ENCODE measurements at regions not wholly inside any gene's neighbourhood (a gene's known extent, or its start where the extent isn't known, plus 50 kb on each side); places are given as distances from the start of the nearest gene placed in this dataset.

GRCh38 chr4:160795216-160795615 lies 1368.6 kb downstream of the FSTL5 start:
- no peak for TF ChIP-seq CTCF (IDR thresholded peaks at IDR 0.05; ENCODE audit: insufficient read depth, low read depth, low read length)
- TF ChIP-seq EZH2 (IDR thresholded peaks at IDR 0.05; ENCODE audit: insufficient read depth, low read length): no peak
- Mint-ChIP-seq H3K36me3 (ENCODE audit: low read depth, unreplicated experiment) (no peaks in the 10 kb centered on the region), H3K27me3 (ENCODE audit: low read depth, unreplicated experiment) (no peaks in the 10 kb centered on the region), H3K4me1 (ENCODE audit: low read depth, unreplicated experiment) (no peaks in the 10 kb centered on the region), H3K9me3 (ENCODE audit: unreplicated experiment) (peaks cover 13% of the 10 kb centered on the region), H3K27ac (ENCODE audit: unreplicated experiment) (no peak overlapping the region), H3K4me3 (ENCODE audit: unreplicated experiment) (no peak overlapping the region)
- Histone ChIP-seq H3K4me1 (ENCODE audit: insufficient read depth, low read length) (no peaks in the 10 kb centered on the region), H3K79me2 (ENCODE audit: insufficient read depth, low read length) (no peaks in the 10 kb centered on the region), H3K36me3 (ENCODE audit: insufficient read depth, low read length) (no peaks in the 10 kb centered on the region), H3K4me3 (ENCODE audit: insufficient read depth, low read depth, low read length) (no peak overlapping the region), H3K9me3 (ENCODE audit: insufficient read depth, low read depth, low read length) (no peaks in the 10 kb centered on the region), H2AFZ (ENCODE audit: low read depth, low read length) (no peak overlapping the region), H4K20me1 (ENCODE audit: insufficient read depth, low read length) (no peaks in the 10 kb centered on the region), H3K9ac (ENCODE audit: low read length) (no peak overlapping the region), H3K27ac (ENCODE audit: low read depth, low read length) (no peak overlapping the region), H3K27me3 (ENCODE audit: insufficient read depth, low read length) (no peaks in the 10 kb centered on the region), H3K4me2 (ENCODE audit: low read length) (no peak overlapping the region)
- DNase-seq (ENCODE audit: low read depth): no peak
- FAIRE-seq: no peak

- H3K79me2 ChIP-seq (ENCODE audit: insufficient read depth, low read length): no peaks in the 10 kb centered on the region
- no peaks in the 10 kb centered on the region for H3K4me1 ChIP-seq (ENCODE audit: insufficient read depth, low read length)
- DNase-seq (ENCODE audit: low read depth) (no peak), FAIRE-seq (no peak)
- peak overlapping the region; percentile 9 for H2AFZ ChIP-seq (ENCODE audit: low read depth, low read length)
- no peaks in the 10 kb centered on the region for H3K9me3 ChIP-seq (ENCODE audit: insufficient read depth, low read depth, low read length)
- H3K36me3 ChIP-seq (ENCODE audit: insufficient read depth, low read length): no peaks in the 10 kb centered on the region
- TF ChIP-seq EZH2 (IDR thresholded peaks at IDR 0.05; ENCODE audit: insufficient read depth, low read length): no peak
- TF ChIP-seq CTCF (IDR thresholded peaks at IDR 0.05; ENCODE audit: insufficient read depth, low read depth, low read length): no peak
- H4K20me1 ChIP-seq (ENCODE audit: insufficient read depth, low read length): no peaks in the 10 kb centered on the region
- H3K27ac ChIP-seq (ENCODE audit: low read depth, low read length): no peak overlapping the region
- H3K27me3 Mint-ChIP-seq (ENCODE audit: low read depth, unreplicated experiment): no peaks in the 10 kb centered on the region
- no peak overlapping the region for H3K9ac ChIP-seq (ENCODE audit: low read length)
- H3K4me3 Mint-ChIP-seq (ENCODE audit: unreplicated experiment): no peak overlapping the region
- H3K4me1 Mint-ChIP-seq (ENCODE audit: low read depth, unreplicated experiment): no peaks in the 10 kb centered on the region
- H3K36me3 Mint-ChIP-seq (ENCODE audit: low read depth, unreplicated experiment): no peaks in the 10 kb centered on the region
- H3K4me3 ChIP-seq (ENCODE audit: insufficient read depth, low read depth, low read length): no peak overlapping the region
- no peaks in the 10 kb centered on the region for H3K27me3 ChIP-seq (ENCODE audit: insufficient read depth, low read length)
- no peak overlapping the region for H3K27ac Mint-ChIP-seq (ENCODE audit: unreplicated experiment)
- no peak overlapping the region for H3K4me2 ChIP-seq (ENCODE audit: low read length)
- H3K9me3 Mint-ChIP-seq (ENCODE audit: unreplicated experiment): no peaks in the 10 kb centered on the region
These were observed 1355.6 kb downstream of the FSTL5 start for GRCh38 chr4:160808174-160808573.

- no peak for TF ChIP-seq EZH2 (IDR thresholded peaks at IDR 0.05; ENCODE audit: insufficient read depth, low read length)
- no peak for TF ChIP-seq CTCF (IDR thresholded peaks at IDR 0.05; ENCODE audit: insufficient read depth, low read depth, low read length)
- no peaks in the 10 kb centered on the region for H3K36me3 ChIP-seq (ENCODE audit: insufficient read depth, low read length)
- no peak overlapping the region for H3K9ac ChIP-seq (ENCODE audit: low read length)
- H3K27ac ChIP-seq (ENCODE audit: low read depth, low read length): no peak overlapping the region
- H2AFZ ChIP-seq (ENCODE audit: low read depth, low read length): no peak overlapping the region
- no peak for DNase-seq (ENCODE audit: low read depth)
- Mint-ChIP-seq H3K27ac (ENCODE audit: unreplicated experiment) (no peak overlapping the region), H3K36me3 (ENCODE audit: low read depth, unreplicated experiment) (no peaks in the 10 kb centered on the region), H3K9me3 (ENCODE audit: unreplicated experiment) (no peaks in the 10 kb centered on the region), H3K4me3 (ENCODE audit: unreplicated experiment) (no peak overlapping the region), H3K4me1 (ENCODE audit: low read depth, unreplicated experiment) (no peaks in the 10 kb centered on the region), H3K27me3 (ENCODE audit: low read depth, unreplicated experiment) (no peaks in the 10 kb centered on the region)
- H3K4me1 ChIP-seq (ENCODE audit: insufficient read depth, low read length): no peaks in the 10 kb centered on the region
- H3K27me3 ChIP-seq (ENCODE audit: insufficient read depth, low read length): no peaks in the 10 kb centered on the region
- no peak overlapping the region for H3K4me3 ChIP-seq (ENCODE audit: insufficient read depth, low read depth, low read length)
- no peaks in the 10 kb centered on the region for H4K20me1 ChIP-seq (ENCODE audit: insufficient read depth, low read length)
- H3K4me2 ChIP-seq (ENCODE audit: low read length): no peak overlapping the region
- H3K79me2 ChIP-seq (ENCODE audit: insufficient read depth, low read length): no peaks in the 10 kb centered on the region
- FAIRE-seq: no peak
- H3K9me3 ChIP-seq (ENCODE audit: insufficient read depth, low read depth, low read length): no peaks in the 10 kb centered on the region
These were observed 1354.2 kb downstream of the FSTL5 start for GRCh38 chr4:160809576-160809975.
